ENCODE measurements at regions not wholly inside any gene's neighbourhood (a gene's known extent, or its start where the extent isn't known, plus 50 kb on each side); places are given as distances from the start of the nearest gene placed in this dataset.

- no peak for TF ChIP-seq PAX8 (CRISPR knock-in tag; IDR thresholded peaks at IDR 0.05; ENCODE audit: borderline replicate concordance)
- no peak for TF ChIP-seq ZNF816 (CRISPR knock-in tag; IDR thresholded peaks at IDR 0.05; ENCODE audit: borderline replicate concordance)
- no peak for TF ChIP-seq ZNF777 (CRISPR knock-in tag; IDR thresholded peaks at IDR 0.05)
- no peak for TF ChIP-seq ATAD3A (CRISPR knock-in tag; IDR thresholded peaks at IDR 0.05)
- no peak for TF ChIP-seq AGO2 (optimal IDR thresholded peaks at IDR 0.05; ENCODE audit: low read depth, low read length)
- no peak for TF ChIP-seq GATA4 (IDR thresholded peaks at IDR 0.05; ENCODE audit: borderline replicate concordance, low read depth)
- TF ChIP-seq CHD4 (IDR thresholded peaks at IDR 0.05; ENCODE audit: borderline replicate concordance, low read length) = no peak
- TF ChIP-seq ZXDC (CRISPR knock-in tag; IDR thresholded peaks at IDR 0.05) = no peak
Observed at GRCh38 chr5:8953016-8953415, 592.9 kb downstream of the SEMA5A start (continued).

- no peak overlapping the region for H3K4me3 ChIP-seq (replicated peaks in 1 of 3; ENCODE audit: insufficient read depth in 1 of 3, low read depth in 2 of 3, low read length in 3 of 3)
- intact Hi-C loops (cut with micrococcal nuclease; ENCODE audit: unreplicated experiment) (no loop called here), in situ Hi-C loops (cut with HindIII; ENCODE audit: extremely low pct_ligation_motif_present, low pct_unique_long_range_greater_than_20kb) (no loop called here)
- no peak overlapping the region for H3K4me2 ChIP-seq (ENCODE audit: low read depth, low read length)
- no TSS peak for BruUV-seq (replicated peaks)
- ATAC-seq (no peak), DNase-seq (ENCODE audit: low spot score) (no peak), FAIRE-seq (no peak)
- no peaks in the 10 kb centered on the region for H4K20me1 ChIP-seq (ENCODE audit: insufficient read depth, low read length)
- no peaks in the 10 kb centered on the region for H3K27me3 ChIP-seq (ENCODE audit: control insufficient read depth in 1 of 2, insufficient read depth in 2 of 2, low read length in 2 of 2)
- H3K9ac ChIP-seq (ENCODE audit: insufficient read depth, low read depth, low read length) = no peak overlapping the region
- H3K9me3 ChIP-seq (ENCODE audit: low read length) = peaks cover 77% of the 10 kb centered on the region
- no peak overlapping the region for H2AFZ ChIP-seq (ENCODE audit: low read length)
- 0% methylated on average over 1 of the region's 1 CpG for WGBS (ENCODE audit: low lambda C conversion rate)
- POLR2A ChIA-PET = no interaction called here
- no peaks in the 10 kb centered on the region for H3K79me2 ChIP-seq (ENCODE audit: insufficient read depth, low read length)
- no peaks in the 10 kb centered on the region for H3K36me3 ChIP-seq (replicated peaks in 1 of 2; ENCODE audit: control insufficient read depth in 1 of 2, insufficient read depth in 2 of 2, low read length in 2 of 2)
- CTCF ChIA-PET (ENCODE audit: low intra/inter-chr PET ratio, low total read pairs) = no interaction called here
- H3K4me1 ChIP-seq (ENCODE audit: insufficient read depth, low read length) = no peaks in the 10 kb centered on the region
- H3K27ac ChIP-seq (ENCODE audit: extremely low read length, insufficient read depth, low read length) = no peak overlapping the region
- TF ChIP-seq BORCS8-MEF2B (CRISPR knock-in tag; IDR thresholded peaks at IDR 0.05) (no peak), SMARCE1 (IDR thresholded peaks at IDR 0.05; ENCODE audit: borderline replicate concordance) (no peak), HMG20A (CRISPR knock-in tag; IDR thresholded peaks at IDR 0.05; ENCODE audit: borderline replicate concordance) (no peak), ZMYM2 (CRISPR knock-in tag; IDR thresholded peaks at IDR 0.05) (no peak), PHF8 (CRISPR knock-in tag; IDR thresholded peaks at IDR 0.05) (no peak), HNF4G (IDR thresholded peaks at IDR 0.05; ENCODE audit: borderline replicate concordance, low read depth, low read length) (no peak), HNF4G (CRISPR knock-in tag; IDR thresholded peaks at IDR 0.05; ENCODE audit: borderline replicate concordance, low read depth) (no peak), ZNF232 (CRISPR knock-in tag; IDR thresholded peaks at IDR 0.05; ENCODE audit: borderline replicate concordance) (no peak), ZNF674 (CRISPR knock-in tag; IDR thresholded peaks at IDR 0.05; ENCODE audit: low read depth) (no peak)
- TF ChIP-seq, protein P1, sequence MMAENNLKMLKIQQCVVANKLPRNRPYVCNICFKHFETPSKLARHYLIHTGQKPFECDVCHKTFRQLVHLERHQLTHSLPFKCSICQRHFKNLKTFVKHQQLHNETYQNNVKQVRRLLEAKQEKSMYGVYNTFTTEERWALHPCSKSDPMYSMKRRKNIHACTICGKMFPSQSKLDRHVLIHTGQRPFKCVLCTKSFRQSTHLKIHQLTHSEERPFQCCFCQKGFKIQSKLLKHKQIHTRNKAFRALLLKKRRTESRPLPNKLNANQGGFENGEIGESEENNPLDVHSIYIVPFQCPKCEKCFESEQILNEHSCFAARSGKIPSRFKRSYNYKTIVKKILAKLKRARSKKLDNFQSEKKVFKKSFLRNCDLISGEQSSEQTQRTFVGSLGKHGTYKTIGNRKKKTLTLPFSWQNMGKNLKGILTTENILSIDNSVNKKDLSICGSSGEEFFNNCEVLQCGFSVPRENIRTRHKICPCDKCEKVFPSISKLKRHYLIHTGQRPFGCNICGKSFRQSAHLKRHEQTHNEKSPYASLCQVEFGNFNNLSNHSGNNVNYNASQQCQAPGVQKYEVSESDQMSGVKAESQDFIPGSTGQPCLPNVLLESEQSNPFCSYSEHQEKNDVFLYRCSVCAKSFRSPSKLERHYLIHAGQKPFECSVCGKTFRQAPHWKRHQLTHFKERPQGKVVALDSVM (CRISPR knock-in tag; IDR thresholded peaks at IDR 0.05) = no peak
- TF ChIP-seq, protein P2, sequence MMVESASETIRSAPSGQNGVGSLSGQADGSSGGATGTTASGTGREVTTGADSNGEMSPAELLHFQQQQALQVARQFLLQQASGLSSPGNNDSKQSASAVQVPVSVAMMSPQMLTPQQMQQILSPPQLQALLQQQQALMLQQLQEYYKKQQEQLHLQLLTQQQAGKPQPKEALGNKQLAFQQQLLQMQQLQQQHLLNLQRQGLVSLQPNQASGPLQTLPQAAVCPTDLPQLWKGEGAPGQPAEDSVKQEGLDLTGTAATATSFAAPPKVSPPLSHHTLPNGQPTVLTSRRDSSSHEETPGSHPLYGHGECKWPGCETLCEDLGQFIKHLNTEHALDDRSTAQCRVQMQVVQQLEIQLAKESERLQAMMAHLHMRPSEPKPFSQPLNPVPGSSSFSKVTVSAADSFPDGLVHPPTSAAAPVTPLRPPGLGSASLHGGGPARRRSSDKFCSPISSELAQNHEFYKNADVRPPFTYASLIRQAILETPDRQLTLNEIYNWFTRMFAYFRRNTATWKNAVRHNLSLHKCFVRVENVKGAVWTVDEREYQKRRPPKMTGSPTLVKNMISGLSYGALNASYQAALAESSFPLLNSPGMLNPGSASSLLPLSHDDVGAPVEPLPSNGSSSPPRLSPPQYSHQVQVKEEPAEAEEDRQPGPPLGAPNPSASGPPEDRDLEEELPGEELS (CRISPR knock-in tag; IDR thresholded peaks at IDR 0.05) = no peak
Observed at GRCh38 chr5:8953911-8954438, 591.9 kb downstream of the SEMA5A start.
